GM21390 (cell line): ENCODE measurements at regions not wholly inside any gene's neighbourhood (a gene's known extent, or its start where the extent isn't known, plus 50 kb on each side); places are given as distances from the start of the nearest gene placed in this dataset.
"Not testable (repeated sequence)": the region's sequence is repeated elsewhere in the genome, so short reads cannot be mapped to it uniquely, and the experiment has no call there.

Experiments used
- ATAC-seq: cut with Tn5 transposase; IDR thresholded peaks from one replicate; pipeline ENCODE4 v1.9.1; 2021; ENCODE audit not compliant: unreplicated experiment

GRCh38 chr20:6355754-6356451, 233.1 kb upstream of the FERMT1 start:
- no peak for ATAC-seq

- ATAC-seq: no peak
These were observed 226.1 kb upstream of the FERMT1 start for GRCh38 chr20:6348908-6349307.

GRCh38 chr20:6347916-6348315, 225.1 kb upstream of the FERMT1 start:
- no peak for ATAC-seq

- no peak for ATAC-seq
These were observed 218.7 kb upstream of the FERMT1 start for GRCh38 chr20:6341491-6341890.

GRCh38 chr20:6339176-6339575, 216.3 kb upstream of the FERMT1 start:
- ATAC-seq: no peak

- ATAC-seq: no peak
These were observed 210.3 kb upstream of the FERMT1 start for GRCh38 chr20:6333110-6333509.

GRCh38 chr20:6321235-6321634, 198.4 kb upstream of the FERMT1 start:
- ATAC-seq: not testable (repeated sequence)

GRCh38 chr20:6311841-6312655, 189.2 kb upstream of the FERMT1 start:
- ATAC-seq: no peak

GRCh38 chr20:6311097-6311496, 188.3 kb upstream of the FERMT1 start:
- no peak for ATAC-seq

- ATAC-seq: no peak
These were observed 182.7 kb upstream of the FERMT1 start for GRCh38 chr20:6305536-6305935.

- no peak for ATAC-seq
These were observed 179.2 kb upstream of the FERMT1 start for GRCh38 chr20:6302041-6302440.

GRCh38 chr20:6299456-6299855, 176.6 kb upstream of the FERMT1 start:
- no peak for ATAC-seq

- ATAC-seq: no peak
These were observed 175.2 kb upstream of the FERMT1 start for GRCh38 chr20:6298049-6298448.

GRCh38 chr20:6295867-6296256, 173.0 kb upstream of the FERMT1 start:
- ATAC-seq: no peak

- ATAC-seq: no peak
These were observed 172.5 kb upstream of the FERMT1 start for GRCh38 chr20:6295127-6295866.

- ATAC-seq: no peak
These were observed 164.6 kb upstream of the FERMT1 start for GRCh38 chr20:6287471-6287870.

- ATAC-seq: no peak
These were observed 159.8 kb upstream of the FERMT1 start for GRCh38 chr20:6282642-6283041.

GRCh38 chr20:6277661-6278240, 154.9 kb upstream of the FERMT1 start:
- ATAC-seq: no peak

- not testable (repeated sequence) for ATAC-seq
These were observed 147.6 kb upstream of the FERMT1 start for GRCh38 chr20:6270404-6270803.

- ATAC-seq: no peak
These were observed 146.5 kb upstream of the FERMT1 start for GRCh38 chr20:6269168-6269873.
